ENCODE measurements at regions not wholly inside any gene's neighbourhood (a gene's known extent, or its start where the extent isn't known, plus 50 kb on each side); places are given as distances from the start of the nearest gene placed in this dataset.

GRCh38 chr16:80038566-80038965 is 438.0 kb upstream of the MAF start:
- Histone ChIP-seq H3K27me3 (ENCODE audit: control insufficient read depth, low read length) (no peaks in the 10 kb centered on the region), H3K9me2 (replicated peaks; ENCODE audit: control insufficient read depth, low read length) (no peaks in the 10 kb centered on the region), H3F3A (ENCODE audit: control insufficient read depth, insufficient read depth) (no peaks in the 10 kb centered on the region), H3K9me3 (ENCODE audit: control insufficient read depth, insufficient read depth, low read length) (no peaks in the 10 kb centered on the region), H3K79me2 (ENCODE audit: control insufficient read depth, low read length) (no peaks in the 10 kb centered on the region), H3K27ac (ENCODE audit: low read depth, low read length) (no peak overlapping the region), H3K4me1 (ENCODE audit: control insufficient read depth, low read length) (no peaks in the 10 kb centered on the region), H3K36me3 (ENCODE audit: control insufficient read depth, low read length) (no peaks in the 10 kb centered on the region), H3K4me3 (ENCODE audit: low read length) (no peak overlapping the region), H4K20me1 (ENCODE audit: control insufficient read depth, insufficient read depth, low read depth, low read length) (no peaks in the 10 kb centered on the region), H3K4me2 (ENCODE audit: low read length) (no peak overlapping the region)
- TF ChIP-seq, protein P1, sequence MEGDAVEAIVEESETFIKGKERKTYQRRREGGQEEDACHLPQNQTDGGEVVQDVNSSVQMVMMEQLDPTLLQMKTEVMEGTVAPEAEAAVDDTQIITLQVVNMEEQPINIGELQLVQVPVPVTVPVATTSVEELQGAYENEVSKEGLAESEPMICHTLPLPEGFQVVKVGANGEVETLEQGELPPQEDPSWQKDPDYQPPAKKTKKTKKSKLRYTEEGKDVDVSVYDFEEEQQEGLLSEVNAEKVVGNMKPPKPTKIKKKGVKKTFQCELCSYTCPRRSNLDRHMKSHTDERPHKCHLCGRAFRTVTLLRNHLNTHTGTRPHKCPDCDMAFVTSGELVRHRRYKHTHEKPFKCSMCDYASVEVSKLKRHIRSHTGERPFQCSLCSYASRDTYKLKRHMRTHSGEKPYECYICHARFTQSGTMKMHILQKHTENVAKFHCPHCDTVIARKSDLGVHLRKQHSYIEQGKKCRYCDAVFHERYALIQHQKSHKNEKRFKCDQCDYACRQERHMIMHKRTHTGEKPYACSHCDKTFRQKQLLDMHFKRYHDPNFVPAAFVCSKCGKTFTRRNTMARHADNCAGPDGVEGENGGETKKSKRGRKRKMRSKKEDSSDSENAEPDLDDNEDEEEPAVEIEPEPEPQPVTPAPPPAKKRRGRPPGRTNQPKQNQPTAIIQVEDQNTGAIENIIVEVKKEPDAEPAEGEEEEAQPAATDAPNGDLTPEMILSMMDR (IDR thresholded peaks at IDR 0.05; ENCODE audit: low read depth, low read length, poor library complexity, severe bottlenecking) = no peak
- no peak for TF ChIP-seq EZH2phosphoT487 (IDR thresholded peaks at IDR 0.05; ENCODE audit: borderline replicate concordance, low read length)

DNA sequence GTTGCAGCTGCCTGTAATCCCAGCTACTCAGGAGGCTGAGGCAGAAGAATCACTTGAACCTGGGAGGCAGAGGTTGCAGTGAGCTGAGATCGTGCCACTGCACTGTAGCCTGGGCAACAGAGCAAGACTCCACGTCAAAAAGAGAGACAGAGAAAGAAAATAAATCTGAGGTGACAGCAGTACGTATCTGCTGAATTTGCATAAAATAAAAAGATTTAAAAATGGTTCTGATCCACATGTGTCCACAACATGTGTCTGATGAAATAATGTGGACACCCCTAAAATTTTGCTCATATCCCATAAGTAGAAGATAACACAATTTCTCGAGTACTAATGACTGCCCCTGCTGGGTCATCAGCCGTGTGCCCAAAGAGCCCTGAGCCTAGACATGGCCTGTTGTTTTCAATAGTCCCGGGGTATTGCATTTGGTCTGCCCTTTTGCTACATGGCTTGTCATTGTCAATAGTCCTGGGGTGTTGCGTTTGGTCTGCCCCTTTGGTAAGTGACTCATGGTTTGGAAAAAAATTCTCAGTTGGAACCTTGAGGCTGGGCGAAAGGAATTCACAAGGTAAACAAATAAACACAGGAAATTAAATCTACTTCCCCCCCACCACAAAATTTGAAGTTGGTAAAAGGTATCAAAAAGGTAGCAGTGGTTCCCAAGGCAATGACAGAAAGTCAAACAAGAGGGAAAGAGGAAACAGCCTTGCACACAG is 434.6 kb upstream of the MAF start:
- Histone ChIP-seq H3K4me3 (ENCODE audit: low read length) (no peak overlapping the region), H3K27me3 (ENCODE audit: control insufficient read depth, low read length) (no peaks in the 10 kb centered on the region), H3F3A (ENCODE audit: control insufficient read depth, insufficient read depth) (no peaks in the 10 kb centered on the region), H3K9me2 (replicated peaks; ENCODE audit: control insufficient read depth, low read length) (no peaks in the 10 kb centered on the region), H3K27ac (ENCODE audit: low read depth, low read length) (no peak overlapping the region), H3K36me3 (ENCODE audit: control insufficient read depth, low read length) (no peaks in the 10 kb centered on the region), H3K9me3 (ENCODE audit: control insufficient read depth, insufficient read depth, low read length) (no peaks in the 10 kb centered on the region), H3K4me1 (ENCODE audit: control insufficient read depth, low read length) (no peaks in the 10 kb centered on the region), H3K79me2 (ENCODE audit: control insufficient read depth, low read length) (no peaks in the 10 kb centered on the region), H3K4me2 (ENCODE audit: low read length) (no peak overlapping the region), H4K20me1 (ENCODE audit: control insufficient read depth, insufficient read depth, low read depth, low read length) (no peaks in the 10 kb centered on the region)
- TF ChIP-seq EZH2phosphoT487 (IDR thresholded peaks at IDR 0.05; ENCODE audit: borderline replicate concordance, low read length) = no peak

GRCh38 chr16:80034469-80034826 is 433.9 kb upstream of the MAF start:
- Histone ChIP-seq H3K79me2 (ENCODE audit: control insufficient read depth, low read length) (no peaks in the 10 kb centered on the region), H3K36me3 (ENCODE audit: control insufficient read depth, low read length) (no peaks in the 10 kb centered on the region), H3F3A (ENCODE audit: control insufficient read depth, insufficient read depth) (no peaks in the 10 kb centered on the region), H4K20me1 (ENCODE audit: control insufficient read depth, insufficient read depth, low read depth, low read length) (no peaks in the 10 kb centered on the region), H3K27me3 (ENCODE audit: control insufficient read depth, low read length) (no peaks in the 10 kb centered on the region), H3K4me3 (ENCODE audit: low read length) (no peak overlapping the region), H3K4me1 (ENCODE audit: control insufficient read depth, low read length) (no peaks in the 10 kb centered on the region), H3K9me3 (ENCODE audit: control insufficient read depth, insufficient read depth, low read length) (no peaks in the 10 kb centered on the region), H3K4me2 (ENCODE audit: low read length) (no peak overlapping the region), H3K9me2 (replicated peaks; ENCODE audit: control insufficient read depth, low read length) (no peaks in the 10 kb centered on the region), H3K27ac (ENCODE audit: low read depth, low read length) (no peak overlapping the region)
- no peak for TF ChIP-seq EZH2phosphoT487 (IDR thresholded peaks at IDR 0.05; ENCODE audit: borderline replicate concordance, low read length)
- TF ChIP-seq, protein P1 (IDR thresholded peaks at IDR 0.05; ENCODE audit: low read depth, low read length, poor library complexity, severe bottlenecking) = no peak

DNA sequence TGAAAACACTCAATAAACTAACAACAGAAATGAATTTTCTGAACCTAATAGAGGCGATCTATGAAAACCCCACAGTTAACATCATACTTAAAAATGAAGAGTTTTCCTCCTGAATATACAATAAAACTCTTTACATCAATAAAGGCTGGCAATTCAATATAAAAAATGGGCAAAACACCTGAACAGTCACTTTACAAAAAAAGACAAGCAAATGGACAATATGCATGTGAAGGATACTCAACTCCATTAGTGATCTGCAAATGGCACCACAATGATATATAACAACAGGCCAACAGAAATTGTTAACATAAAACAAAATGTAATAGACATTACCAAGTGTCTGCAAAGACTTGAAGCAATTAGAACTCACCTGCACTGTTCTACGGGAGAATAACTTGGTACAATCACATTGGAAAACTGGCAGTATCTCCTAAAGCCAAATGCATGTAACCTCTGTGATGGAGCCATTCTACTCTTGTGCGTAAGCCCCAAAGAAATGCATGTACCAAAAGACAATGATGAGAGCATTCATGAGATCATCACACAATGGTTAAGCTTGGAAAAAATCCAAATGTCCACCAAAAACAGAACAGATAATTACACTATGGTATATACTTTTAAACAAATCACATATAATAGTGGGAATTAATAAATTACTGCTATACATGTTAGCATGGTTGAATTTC is 433.4 kb upstream of the MAF start:
- Histone ChIP-seq H3K9me2 (replicated peaks; ENCODE audit: control insufficient read depth, low read length) (no peaks in the 10 kb centered on the region), H3K4me3 (ENCODE audit: low read length) (no peak overlapping the region), H3F3A (ENCODE audit: control insufficient read depth, insufficient read depth) (no peaks in the 10 kb centered on the region), H3K4me1 (ENCODE audit: control insufficient read depth, low read length) (no peaks in the 10 kb centered on the region), H3K27me3 (ENCODE audit: control insufficient read depth, low read length) (no peaks in the 10 kb centered on the region), H3K36me3 (ENCODE audit: control insufficient read depth, low read length) (no peaks in the 10 kb centered on the region), H3K4me2 (ENCODE audit: low read length) (no peak overlapping the region), H3K27ac (ENCODE audit: low read depth, low read length) (no peak overlapping the region), H3K79me2 (ENCODE audit: control insufficient read depth, low read length) (no peaks in the 10 kb centered on the region), H3K9me3 (ENCODE audit: control insufficient read depth, insufficient read depth, low read length) (no peaks in the 10 kb centered on the region), H4K20me1 (ENCODE audit: control insufficient read depth, insufficient read depth, low read depth, low read length) (no peaks in the 10 kb centered on the region)
- TF ChIP-seq EZH2phosphoT487 (IDR thresholded peaks at IDR 0.05; ENCODE audit: borderline replicate concordance, low read length) = no peak
- TF ChIP-seq, protein P1 (IDR thresholded peaks at IDR 0.05; ENCODE audit: low read depth, low read length, poor library complexity, severe bottlenecking) = no peak

All from DOHH2 (cell line).